ENCODE measurements at regions not wholly inside any gene's neighbourhood (a gene's known extent, or its start where the extent isn't known, plus 50 kb on each side); places are given as distances from the start of the nearest gene placed in this dataset.

GRCh38 chr4:181432335-181432734, 810.9 kb upstream of the TENM3 start:
- no peaks in the 10 kb centered on the region for H3K9me3 ChIP-seq
- intact Hi-C loops (cut with DNase I; ENCODE audit: low total_unique reads), result no loop called here
- no peak overlapping the region for H3K27ac ChIP-seq
- no peaks in the 10 kb centered on the region for H3K4me1 ChIP-seq
- H3K36me3 ChIP-seq, result no peaks in the 10 kb centered on the region
- no peak for DNase-seq
- H3K4me3 ChIP-seq, result no peak overlapping the region
- H3K27me3 ChIP-seq (replicated peaks in 1 of 7), result no peaks in the 10 kb centered on the region
- 49 to 73% (median 63%) methylated on average over 6 of the region's 6 CpGs for WGBS, 5 donors
- no peak for TF ChIP-seq CTCF (IDR thresholded peaks at IDR 0.05 in 8 of 11, conservative IDR thresholded peaks at IDR 0.05 in 3 of 11)
- no peak for TF ChIP-seq POLR2AphosphoS5 (IDR thresholded peaks at IDR 0.05)
- no peak for TF ChIP-seq POLR2A (IDR thresholded peaks at IDR 0.05)

GRCh38 chr4:181437895-181438294, 805.3 kb upstream of the TENM3 start:
- Histone ChIP-seq H3K36me3 (no peaks in the 10 kb centered on the region), H3K27me3 (replicated peaks in 1 of 7) (no peaks in the 10 kb centered on the region), H3K4me3 (no peak overlapping the region), H3K9me3 (no peaks in the 10 kb centered on the region), H3K4me1 (no peaks in the 10 kb centered on the region), H3K27ac (no peak overlapping the region)
- intact Hi-C loops (cut with DNase I; ENCODE audit: low total_unique reads), result no loop called here
- 82 to 93% (median 87%) methylated on average over 7 of the region's 7 CpGs for WGBS, 5 donors
- no peak for DNase-seq
- TF ChIP-seq POLR2AphosphoS5 (IDR thresholded peaks at IDR 0.05), result no peak
- TF ChIP-seq POLR2A (IDR thresholded peaks at IDR 0.05), result no peak
- TF ChIP-seq CTCF (IDR thresholded peaks at IDR 0.05 in 8 of 11, conservative IDR thresholded peaks at IDR 0.05 in 3 of 11), result no peak

DNA sequence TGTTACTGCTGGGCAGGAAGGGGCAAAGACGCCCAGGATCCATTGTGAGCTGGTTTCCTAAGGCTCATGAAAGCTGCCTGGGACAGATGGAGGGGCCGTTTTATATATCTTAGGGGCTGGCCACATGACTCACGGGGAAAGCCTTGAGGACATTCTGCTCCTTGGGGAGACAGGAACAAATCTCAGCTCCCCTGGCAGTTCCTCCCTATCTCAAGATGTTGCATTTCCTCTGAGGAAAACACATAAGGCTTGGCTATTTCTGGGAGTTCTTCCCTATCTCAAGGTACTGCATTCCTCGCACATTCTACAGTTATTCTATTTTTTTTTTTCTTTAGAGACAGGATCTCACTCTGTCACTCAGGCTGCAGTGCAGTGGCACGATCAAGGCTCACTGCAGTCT, 804.6 kb upstream of the TENM3 start:
- intact Hi-C loops (cut with DNase I; ENCODE audit: low total_unique reads), result no loop called here
- Histone ChIP-seq H3K27me3 (replicated peaks in 1 of 7) (no peaks in the 10 kb centered on the region), H3K4me1 (no peaks in the 10 kb centered on the region), H3K4me3 (no peak overlapping the region), H3K9me3 (no peaks in the 10 kb centered on the region), H3K36me3 (no peaks in the 10 kb centered on the region), H3K27ac (no peak overlapping the region)
- no peak for DNase-seq
- TF ChIP-seq POLR2A (IDR thresholded peaks at IDR 0.05) (no peak), CTCF (IDR thresholded peaks at IDR 0.05 in 8 of 11, conservative IDR thresholded peaks at IDR 0.05 in 3 of 11) (no peak), POLR2AphosphoS5 (IDR thresholded peaks at IDR 0.05) (no peak)
- 31 to 57% (median 47%) methylated on average over 5 of the region's 5 CpGs for WGBS, 5 donors

DNA sequence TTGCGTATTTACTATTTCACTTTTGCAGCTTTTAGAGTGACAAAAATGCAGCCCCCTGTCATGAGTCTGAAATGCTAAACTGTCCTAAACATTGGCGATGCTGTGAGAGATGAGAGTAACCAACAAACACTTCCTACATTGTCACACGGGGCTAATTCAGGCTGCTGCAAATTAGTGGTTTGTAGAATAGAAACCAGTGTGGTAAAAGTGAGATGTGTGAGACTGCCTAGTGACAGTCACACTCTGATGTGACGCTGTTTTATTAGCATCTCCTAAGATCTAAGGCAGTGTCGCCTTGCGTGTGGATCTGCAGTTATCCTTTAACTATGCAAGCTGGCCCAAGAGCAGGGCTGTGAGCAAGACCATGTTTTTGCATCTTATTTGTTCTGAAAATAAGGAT, 800.2 kb upstream of the TENM3 start:
- Histone ChIP-seq H3K4me1 (no peaks in the 10 kb centered on the region), H3K27me3 (replicated peaks in 1 of 7) (no peaks in the 10 kb centered on the region), H3K4me3 (no peak overlapping the region), H3K36me3 (no peaks in the 10 kb centered on the region), H3K27ac (no peak overlapping the region), H3K9me3 (no peaks in the 10 kb centered on the region)
- TF ChIP-seq POLR2A (IDR thresholded peaks at IDR 0.05), result no peak
- TF ChIP-seq POLR2AphosphoS5 (IDR thresholded peaks at IDR 0.05), result no peak
- TF ChIP-seq CTCF (IDR thresholded peaks at IDR 0.05 in 8 of 11, conservative IDR thresholded peaks at IDR 0.05 in 3 of 11), result no peak
- WGBS, 5 donors, result 27 to 51% (median 37%) methylated on average over 6 of the region's 6 CpGs
- intact Hi-C loops (cut with DNase I; ENCODE audit: low total_unique reads), result no loop called here
- no peak for DNase-seq
